GM18907 (cell line): ENCODE measurements at regions not wholly inside any gene's neighbourhood (a gene's known extent, or its start where the extent isn't known, plus 50 kb on each side); places are given as distances from the start of the nearest gene placed in this dataset.
A peak's percentile ranks its signal among the peaks of the same experiment; 100 is the strongest.

Source experiments
- ATAC-seq: cut with Tn5 transposase; IDR thresholded peaks from one replicate; pipeline ENCODE4 v1.9.1; 2021; ENCODE audit warnings: mild to moderate bottlenecking, moderate library complexity; ENCODE audit not compliant: unreplicated experiment

DNA sequence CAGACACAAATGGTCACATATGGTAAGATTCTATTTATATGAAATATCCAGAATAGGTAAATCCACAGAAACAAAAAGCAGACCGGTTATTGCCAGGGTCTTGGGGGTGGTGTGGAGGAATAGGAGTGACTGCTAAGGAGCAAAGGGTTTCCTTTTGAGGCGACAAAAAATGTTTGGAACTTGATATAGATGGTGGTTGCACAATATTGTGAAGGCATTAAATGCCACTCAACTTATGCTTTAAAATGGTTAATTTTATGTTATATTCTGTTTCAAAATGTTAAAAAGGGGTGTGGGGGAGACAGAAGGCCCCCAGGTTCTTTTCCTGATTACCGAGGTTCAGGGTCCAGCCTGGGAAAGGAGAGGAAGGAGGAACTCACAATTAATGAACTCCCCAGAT, 304.4 kb downstream of the RRAGC start:
- no peak for ATAC-seq

DNA sequence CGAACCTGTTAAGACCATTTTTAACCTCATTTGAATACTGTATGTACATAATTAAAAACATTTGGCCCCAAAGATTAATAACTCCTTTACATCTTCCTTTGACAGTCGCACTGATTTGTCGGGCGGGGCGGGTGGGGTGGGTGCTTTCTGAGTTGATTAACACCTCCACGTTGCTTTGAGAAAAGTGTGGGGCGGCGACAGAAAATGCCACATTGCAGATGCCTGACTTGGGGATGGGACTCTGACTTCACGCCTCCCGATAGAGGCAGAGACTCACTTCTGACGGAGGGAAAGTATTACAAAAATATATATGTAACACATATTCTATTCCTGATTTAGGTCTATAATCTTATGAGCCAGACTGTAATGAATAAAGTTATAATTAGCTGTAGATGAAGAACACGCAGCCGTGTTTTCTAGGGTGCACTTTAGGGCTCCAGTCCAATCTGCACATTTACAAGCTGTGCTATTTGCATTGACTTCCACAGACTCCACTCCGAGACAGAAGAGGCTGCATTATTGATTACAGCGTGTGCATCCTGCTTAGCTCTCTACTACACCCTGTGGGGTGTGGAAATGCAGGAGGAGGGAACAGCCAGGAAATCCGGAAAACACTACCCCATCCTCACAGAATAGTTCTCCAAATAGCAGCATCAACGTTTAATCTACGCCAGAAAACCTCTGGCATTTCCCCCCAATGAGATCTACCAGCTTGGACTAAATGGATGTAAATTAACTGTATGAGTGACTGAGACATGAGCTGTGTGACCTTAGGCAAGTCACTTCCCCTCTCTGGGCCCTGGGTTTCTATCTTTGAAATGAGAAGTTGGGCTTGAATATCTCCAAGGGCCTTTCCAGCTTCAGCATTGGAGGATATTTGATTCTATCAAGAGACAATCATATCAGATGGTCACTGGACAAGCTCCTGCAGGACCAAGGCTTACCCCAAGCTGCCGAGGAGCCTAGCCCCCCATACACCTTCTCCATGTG, 308.0 kb downstream of the RRAGC start:
- ATAC-seq, result no peak

- ATAC-seq, result no peak
These were observed 310.4 kb downstream of the RRAGC start for GRCh38 chr1:38549191-38549590.

DNA sequence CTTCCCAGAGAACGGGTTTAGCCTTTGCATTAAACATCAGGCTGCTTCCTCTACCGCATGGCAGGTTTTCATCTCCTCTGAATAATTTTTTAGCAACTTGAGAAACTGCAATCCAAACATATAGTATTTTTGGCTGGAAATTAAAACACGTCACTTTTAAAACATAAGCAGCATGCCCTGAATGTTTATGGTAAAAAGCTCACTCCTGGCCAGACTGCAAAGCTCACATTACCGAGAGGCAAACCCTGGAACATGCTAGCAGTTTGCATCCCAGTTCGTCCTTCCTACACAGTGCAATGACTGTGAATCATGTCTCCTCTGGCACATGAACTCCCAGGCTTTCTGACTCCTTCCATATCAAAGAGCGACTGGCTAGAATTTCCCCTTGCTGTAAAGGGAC, 312.3 kb downstream of the RRAGC start:
- ATAC-seq, result no peak

DNA sequence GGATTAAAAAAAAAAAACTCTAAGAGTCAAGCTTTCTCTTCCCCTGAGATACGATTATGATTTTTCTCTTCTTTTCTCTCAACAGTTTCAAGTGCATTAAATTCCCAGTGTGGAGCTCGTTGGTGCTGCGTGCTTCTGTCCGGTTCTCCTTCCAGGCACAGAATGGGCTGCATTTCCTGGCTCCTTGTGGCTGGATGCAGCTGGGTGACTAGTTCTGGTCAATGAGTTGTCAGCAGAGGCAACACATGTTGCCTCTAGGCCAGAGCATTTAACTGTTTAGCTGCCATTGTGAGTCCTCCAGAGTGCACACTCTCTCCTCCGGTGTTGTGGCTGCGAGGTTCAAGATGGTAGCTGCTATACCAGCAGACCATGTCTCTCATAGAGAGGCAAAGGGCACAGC, 312.9 kb downstream of the RRAGC start:
- ATAC-seq, result no peak

DNA sequence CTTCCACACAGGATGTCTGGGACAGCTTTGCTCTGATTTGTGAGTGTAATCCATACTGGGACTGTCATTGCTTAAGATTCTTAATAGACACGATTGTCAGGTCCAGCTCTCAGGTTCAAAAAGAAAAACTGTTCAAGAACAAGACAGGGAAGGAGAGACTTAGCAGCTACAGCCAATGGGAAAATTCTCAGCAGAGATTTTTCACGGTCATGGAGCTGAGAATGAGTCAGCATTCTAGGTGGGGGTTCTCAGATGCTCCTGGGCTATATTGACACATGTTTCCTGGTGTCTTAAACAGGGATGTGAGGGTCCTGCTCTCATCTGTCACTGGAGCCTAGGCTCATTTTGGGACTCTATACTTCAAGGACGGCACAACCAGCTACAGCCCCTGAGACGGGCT, 318.3 kb downstream of the RRAGC start:
- no peak for ATAC-seq

GRCh38 chr1:38539931-38540330, 319.6 kb downstream of the RRAGC start:
- ATAC-seq, result no peak

GRCh38 chr1:38538834-38539233, 320.7 kb downstream of the RRAGC start:
- ATAC-seq, result no peak

DNA sequence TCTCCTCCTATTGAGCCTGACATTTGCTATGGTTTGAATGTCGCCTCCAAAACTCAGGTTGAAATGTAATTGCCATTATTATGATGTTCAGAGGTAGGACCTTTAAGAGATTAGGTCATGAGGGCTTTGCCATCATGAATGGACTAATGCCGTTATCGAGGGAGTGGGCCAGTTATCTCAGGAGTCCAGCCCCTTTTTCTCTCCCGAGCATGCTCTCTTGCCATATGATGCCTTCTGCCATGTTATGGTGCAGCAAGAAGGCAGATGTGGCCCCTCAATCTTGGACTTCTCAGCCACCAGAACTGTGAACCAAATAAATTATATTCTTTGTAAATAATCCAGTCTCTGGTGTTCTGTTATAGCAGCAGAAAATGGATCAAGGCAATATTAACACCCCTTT, 323.5 kb downstream of the RRAGC start:
- no peak for ATAC-seq

DNA sequence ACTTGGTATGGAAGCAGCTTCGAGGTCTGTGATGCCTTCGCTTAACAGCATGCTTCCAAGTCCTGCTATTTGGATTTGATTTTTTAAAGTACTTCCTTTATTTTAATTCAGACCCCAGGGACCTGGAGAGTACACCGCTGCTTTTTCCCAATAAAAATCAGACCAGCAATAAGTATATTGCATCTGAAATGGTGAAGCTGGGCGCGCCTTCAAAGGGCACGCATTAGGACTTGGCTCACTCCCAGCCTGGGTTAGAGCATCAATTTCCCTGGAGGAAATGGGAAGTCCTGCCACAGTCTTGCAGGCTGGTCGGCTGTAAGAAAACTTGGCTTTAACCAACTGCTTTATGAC, 325.1 kb downstream of the RRAGC start:
- ATAC-seq, result no peak

- no peak for ATAC-seq
These were observed 325.6 kb downstream of the RRAGC start for GRCh38 chr1:38533772-38534472.

DNA sequence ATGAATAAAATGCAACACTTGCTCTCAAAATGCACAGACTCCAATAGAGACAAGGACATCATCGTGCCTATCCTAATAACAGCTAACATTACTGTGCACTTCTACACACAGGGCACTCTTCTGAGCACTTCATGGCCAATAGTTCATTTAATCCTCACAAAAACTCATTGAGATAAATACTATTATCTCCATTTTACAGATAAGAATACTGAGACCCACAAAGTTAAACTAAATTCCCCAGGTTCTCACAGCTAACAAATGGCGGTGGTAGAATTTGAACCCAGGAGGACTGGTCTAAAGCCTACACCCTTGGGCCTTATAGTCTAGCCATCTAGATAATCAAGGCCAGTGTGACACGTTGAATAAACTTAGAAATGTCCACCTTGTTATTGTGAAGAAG, 328.6 kb downstream of the RRAGC start:
- ATAC-seq, result no peak

- ATAC-seq, result no peak
These were observed 329.6 kb downstream of the RRAGC start for GRCh38 chr1:38529946-38530345.

GRCh38 chr1:38529391-38529790, 330.2 kb downstream of the RRAGC start:
- no peak for ATAC-seq

GRCh38 chr1:38528623-38529022, 330.9 kb downstream of the RRAGC start:
- no peak for ATAC-seq

- ATAC-seq, result peak; percentile 92
These were observed 332.1 kb downstream of the RRAGC start for GRCh38 chr1:38527373-38527966.

GRCh38 chr1:38526046-38526445, 333.5 kb downstream of the RRAGC start:
- no peak for ATAC-seq

DNA sequence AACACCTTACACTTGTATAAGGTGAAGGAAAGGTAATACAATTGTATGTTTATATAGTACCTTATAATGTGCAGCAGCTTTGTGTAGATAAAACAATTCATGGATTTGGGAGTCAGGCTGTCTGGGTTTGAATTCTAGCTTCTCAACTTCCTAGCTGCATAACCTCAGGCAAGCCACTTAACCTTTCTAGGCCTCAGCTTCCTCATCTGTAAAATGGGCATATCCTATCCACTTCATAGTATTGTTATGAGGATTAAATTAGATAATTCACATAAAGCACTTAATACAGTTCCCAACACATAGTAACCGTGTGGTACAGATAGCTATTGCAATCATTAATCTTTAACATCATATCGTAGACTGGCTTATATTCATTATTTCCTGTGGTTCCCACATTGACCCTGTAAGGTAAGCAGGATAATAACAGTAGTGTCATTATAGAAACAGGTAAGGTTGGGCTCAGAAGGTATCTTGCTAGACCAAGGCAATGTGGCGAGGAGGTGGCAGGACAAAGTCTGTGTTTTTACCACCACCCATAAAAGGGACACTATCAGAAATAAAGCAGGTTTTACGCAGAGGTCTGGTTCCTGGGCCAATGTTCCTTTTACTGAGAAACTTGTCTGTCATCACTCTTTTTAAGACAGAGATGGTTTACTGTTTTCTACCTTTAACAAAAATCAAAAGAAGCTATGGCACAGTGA, 334.1 kb downstream of the RRAGC start:
- ATAC-seq, result no peak

GRCh38 chr1:38524025-38524641, 335.4 kb downstream of the RRAGC start:
- ATAC-seq, result no peak

DNA sequence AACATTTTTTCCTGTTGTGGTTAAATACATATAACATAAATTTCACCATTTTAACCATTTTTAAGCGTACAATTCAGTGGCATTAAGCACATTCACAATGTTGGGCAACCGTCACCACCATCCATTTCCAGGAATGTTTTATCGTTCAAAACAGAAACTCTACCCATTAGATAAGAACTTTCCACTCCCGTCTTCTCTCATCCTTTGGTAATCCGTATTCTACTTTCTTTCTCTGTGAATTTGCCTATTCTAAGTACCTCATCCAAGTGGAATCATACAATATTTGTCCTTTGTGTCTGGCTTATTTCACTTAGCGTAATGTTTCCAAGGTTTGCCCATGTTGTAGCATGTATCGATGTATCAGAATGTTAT, 336.0 kb downstream of the RRAGC start:
- no peak for ATAC-seq
